HG03442 (cell line): ENCODE measurements at regions not wholly inside any gene's neighbourhood (a gene's known extent, or its start where the extent isn't known, plus 50 kb on each side); places are given as distances from the start of the nearest gene placed in this dataset.
"Not testable (repeated sequence)": the region's sequence is repeated elsewhere in the genome, so short reads cannot be mapped to it uniquely, and the experiment has no call there.

ENCODE experiments used
- ATAC-seq: cut with Tn5 transposase; IDR thresholded peaks from one replicate; pipeline ENCODE4 v1.9.1; 2021; ENCODE audit warnings: mild to moderate bottlenecking, moderate library complexity; ENCODE audit not compliant: unreplicated experiment

DNA sequence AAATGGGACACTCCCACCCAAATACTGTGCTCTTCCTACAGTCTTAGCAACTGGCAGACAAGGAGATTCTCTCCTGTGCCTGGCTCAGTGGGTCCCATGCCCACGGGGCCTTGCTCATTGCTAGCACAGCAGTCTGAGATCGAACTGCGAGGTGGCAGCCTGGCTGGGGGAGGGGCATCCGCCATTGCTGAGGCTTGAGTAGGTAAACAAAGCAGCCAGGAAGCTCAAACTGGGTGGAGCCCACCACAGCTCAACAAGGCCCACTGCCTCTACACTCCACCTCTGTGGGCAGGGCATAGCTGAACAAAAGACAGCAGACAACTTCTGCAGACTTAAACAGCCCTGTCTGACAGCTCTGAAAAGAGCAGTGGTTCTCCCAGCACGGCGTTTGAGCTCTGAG, 174.8 kb downstream of the COL12A1 start:
- not testable (repeated sequence) for ATAC-seq

DNA sequence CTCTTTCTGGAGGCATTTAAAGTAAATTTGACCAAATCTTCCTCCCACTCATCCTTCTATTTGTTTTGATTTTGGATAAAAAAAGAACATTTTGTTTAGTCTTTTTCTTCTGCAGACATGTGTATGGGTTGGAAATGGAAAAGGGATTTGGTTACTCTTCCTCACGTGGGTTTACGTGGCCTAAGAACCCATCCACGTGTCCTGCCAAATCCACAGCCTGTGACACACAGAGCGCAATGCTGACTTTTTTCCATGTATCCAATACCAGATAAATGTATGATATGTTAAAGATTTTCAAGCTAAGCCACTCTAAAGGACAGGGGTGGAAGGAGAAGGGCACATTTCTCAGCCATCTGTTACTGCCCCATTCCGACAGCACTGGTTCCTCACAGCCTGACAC, 176.5 kb downstream of the COL12A1 start:
- ATAC-seq, result no peak

- ATAC-seq, result no peak
Observed at GRCh38 chr6:75025371-75025770, 180.5 kb downstream of the COL12A1 start.

DNA sequence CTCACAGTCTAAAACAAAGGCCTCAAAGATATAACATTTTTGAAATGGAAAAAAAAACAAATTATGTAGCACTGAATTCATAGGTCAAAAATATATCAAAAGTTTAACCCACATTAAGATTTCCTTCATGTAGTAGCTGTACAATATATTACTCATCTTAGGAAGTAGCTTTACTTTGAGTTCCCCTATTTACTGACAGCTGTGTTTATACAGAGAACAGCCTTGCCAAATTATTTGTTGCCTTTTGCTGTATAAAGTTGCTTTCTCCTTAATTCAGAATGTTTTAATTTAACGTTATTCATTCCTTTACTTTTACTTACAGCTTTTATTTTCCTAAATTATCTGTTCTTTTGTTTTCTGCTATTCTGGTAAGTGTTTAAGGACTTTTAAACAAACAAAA, 181.0 kb downstream of the COL12A1 start:
- no peak for ATAC-seq

GRCh38 chr6:75023634-75024033, 182.2 kb downstream of the COL12A1 start:
- ATAC-seq, result no peak

DNA sequence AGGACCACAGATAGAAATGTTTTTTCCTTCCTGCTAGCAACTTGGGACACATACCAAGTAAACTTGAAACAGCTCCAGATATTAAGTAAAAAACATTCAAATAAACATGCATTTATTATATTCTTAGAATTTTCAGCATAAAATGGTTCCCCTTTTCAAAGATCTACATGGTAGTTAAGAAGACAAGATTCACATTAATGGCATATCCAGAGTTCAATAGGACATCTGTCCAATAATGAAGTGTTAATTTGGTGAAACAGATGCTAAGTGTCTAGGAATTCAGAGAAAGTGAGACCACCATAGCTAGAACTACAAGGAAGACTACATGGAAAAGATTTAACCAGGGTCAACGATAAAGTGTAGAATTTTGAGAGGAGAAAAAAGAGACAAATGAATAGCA, 184.9 kb downstream of the COL12A1 start:
- no peak for ATAC-seq

GRCh38 chr6:75020376-75020775, 185.5 kb downstream of the COL12A1 start:
- no peak for ATAC-seq

DNA sequence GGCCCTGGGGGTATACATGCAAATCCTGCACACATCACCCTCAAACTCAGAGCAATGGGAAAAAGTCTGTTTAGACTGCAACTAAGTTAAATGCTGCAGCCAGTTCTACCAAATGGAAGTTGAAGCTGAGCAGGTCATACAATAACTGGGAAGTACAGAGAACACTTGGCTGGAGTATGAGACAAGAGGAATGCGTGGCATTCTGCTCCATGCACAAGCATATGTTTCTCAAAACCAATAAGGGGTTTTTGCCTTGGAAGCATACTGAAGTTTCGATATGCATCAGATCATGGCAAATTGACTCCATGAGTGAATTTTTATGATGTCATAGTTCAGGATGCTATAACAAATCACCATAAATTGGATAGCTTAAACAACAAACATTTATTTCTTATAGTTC, 193.8 kb downstream of the COL12A1 start:
- ATAC-seq, result no peak

GRCh38 chr6:75003984-75004383, 201.9 kb downstream of the COL12A1 start:
- ATAC-seq, result not testable (repeated sequence)

DNA sequence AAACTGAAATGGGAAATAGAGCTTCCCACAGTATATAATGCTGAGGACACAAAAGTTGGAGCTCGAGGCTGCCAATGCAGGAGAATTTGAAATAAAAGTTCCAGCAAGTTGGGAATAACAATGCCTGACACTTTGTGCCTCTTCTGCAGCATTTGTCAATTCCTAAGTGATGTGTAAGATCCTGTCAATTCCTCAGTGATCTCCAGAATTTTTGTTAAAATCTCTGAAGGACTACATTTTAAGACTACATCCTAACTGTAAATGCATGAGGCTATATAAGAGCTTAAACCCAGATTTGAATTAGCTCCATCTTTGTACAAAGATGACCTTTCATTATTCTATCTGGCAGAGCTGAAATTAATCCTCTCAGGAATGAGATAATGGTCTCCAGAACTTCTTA, 208.2 kb downstream of the COL12A1 start:
- ATAC-seq, result no peak

- ATAC-seq, result no peak
Observed at GRCh38 chr6:74993136-74993535, 212.7 kb downstream of the COL12A1 start.

GRCh38 chr6:74991573-74992332, 214.1 kb downstream of the COL12A1 start:
- no peak for ATAC-seq

GRCh38 chr6:74979065-74979766, 226.6 kb downstream of the COL12A1 start:
- no peak for ATAC-seq

GRCh38 chr6:74976701-74977100, 229.2 kb downstream of the COL12A1 start:
- ATAC-seq, result no peak

DNA sequence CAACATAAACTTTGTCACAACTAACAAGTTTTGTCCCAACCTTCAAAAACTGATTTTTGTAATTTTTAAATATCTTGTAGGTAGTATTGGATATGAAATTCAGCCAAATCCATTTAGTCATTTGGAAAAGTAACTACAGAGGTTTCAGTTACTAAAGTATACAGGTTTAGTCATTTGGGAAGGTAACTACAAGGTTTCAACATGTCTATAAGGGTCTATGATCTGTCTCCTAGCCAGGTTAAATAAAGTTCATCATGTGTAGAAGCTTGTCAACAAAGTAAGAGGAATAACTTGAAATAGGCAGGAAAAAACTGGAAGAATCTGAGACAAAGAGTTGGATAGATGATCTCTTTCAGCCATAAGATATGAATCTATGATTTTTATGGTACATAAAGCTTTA, 229.8 kb downstream of the COL12A1 start:
- ATAC-seq, result no peak

DNA sequence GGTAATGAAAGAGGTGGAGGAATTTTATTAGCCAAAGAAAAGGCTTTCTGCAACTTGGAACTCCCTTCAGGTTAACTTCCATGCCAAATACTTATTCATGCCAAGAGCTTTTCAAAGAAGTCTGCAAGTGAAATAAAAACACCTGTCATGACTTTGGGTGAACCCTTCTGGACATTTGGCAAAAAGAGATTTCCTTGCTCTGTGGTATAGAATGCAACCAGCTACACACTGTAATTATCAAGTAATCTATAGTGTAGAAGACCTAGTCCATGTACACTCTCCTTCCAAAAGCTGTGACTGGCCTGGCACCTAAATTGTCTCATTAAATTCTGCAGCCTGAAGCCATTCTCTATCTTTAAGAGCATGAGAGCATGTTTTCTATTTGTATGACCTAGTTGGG, 232.3 kb downstream of the COL12A1 start:
- no peak for ATAC-seq

DNA sequence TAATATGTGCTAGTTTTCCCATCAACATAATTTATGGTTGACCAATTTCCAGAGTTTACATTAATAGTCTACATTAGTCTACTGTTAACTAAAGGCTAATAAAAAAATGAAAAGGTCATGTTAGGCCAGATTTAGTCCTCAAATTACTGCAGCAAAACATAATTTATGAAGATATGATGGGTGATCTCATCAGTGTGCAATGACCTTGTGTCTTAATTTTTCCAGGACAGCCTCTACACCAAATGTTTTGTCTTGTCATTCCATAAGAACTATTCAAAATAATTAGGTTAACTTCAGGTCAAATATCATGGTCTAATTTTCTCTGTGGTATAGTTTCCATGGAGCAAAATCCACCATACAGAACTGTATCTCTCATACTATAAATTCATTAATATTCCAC, 234.2 kb downstream of the COL12A1 start:
- no peak for ATAC-seq

- ATAC-seq, result no peak
Observed at GRCh38 chr6:74969591-74970267, 236.1 kb downstream of the COL12A1 start.

- ATAC-seq, result no peak
Observed at GRCh38 chr6:74967821-74968220, 238.0 kb downstream of the COL12A1 start.

GRCh38 chr6:74966712-74967111, 239.1 kb downstream of the COL12A1 start:
- no peak for ATAC-seq

DNA sequence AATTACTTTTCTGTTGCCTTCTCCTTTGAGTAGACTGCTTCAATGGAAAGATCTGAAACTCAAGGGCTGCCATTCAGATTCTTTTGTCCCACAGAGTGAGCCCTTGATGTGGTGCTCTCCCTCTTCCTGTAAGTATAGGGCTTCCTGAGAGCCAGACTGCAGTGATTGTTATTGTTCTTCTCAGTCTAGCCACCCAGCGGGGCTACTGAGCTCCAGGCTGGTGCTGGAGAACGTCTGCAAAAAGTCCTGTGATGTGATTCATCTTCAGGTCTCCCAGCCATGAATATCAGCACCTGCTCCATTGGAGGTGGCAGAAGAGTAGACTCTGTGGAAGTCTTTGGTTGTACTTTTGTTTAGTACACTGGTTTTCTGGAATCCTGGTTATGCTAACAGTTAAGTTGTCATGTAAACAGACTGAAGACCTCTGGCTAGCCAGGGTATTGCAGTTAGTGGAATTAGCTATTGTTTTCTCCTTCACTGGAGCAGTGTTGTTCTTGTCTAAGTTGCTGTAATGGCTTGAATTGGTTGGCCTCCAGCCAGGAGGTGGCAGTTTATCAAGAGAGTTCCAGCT, 240.9 kb downstream of the COL12A1 start:
- no peak for ATAC-seq
